ENCODE measurements at regions not wholly inside any gene's neighbourhood (a gene's known extent, or its start where the extent isn't known, plus 50 kb on each side); places are given as distances from the start of the nearest gene placed in this dataset.

- TF ChIP-seq CTCF (conservative IDR thresholded peaks at IDR 0.05) (no peak), ZFX (IDR thresholded peaks at IDR 0.05) (no peak)
Measured at GRCh38 chr2:43065036-43065435, 161.4 kb downstream of the ZFP36L2 start.
